H9 (cell line): ENCODE measurements at regions not wholly inside any gene's neighbourhood (a gene's known extent, or its start where the extent isn't known, plus 50 kb on each side); places are given as distances from the start of the nearest gene placed in this dataset.

Experiments used
- DNase-seq: peaks from one replicate; pipeline ENCODE4 v3.0.0-alpha.2; 2017
- H2AFZ ChIP-seq: one replicate; pipeline ENCODE4 v1.6.1; 2013; ENCODE audit warnings: mild to moderate bottlenecking, low read length, control low read depth, moderate library complexity
- H2AK5ac ChIP-seq: 2 replicates; pipeline ENCODE4 v1.6.1; 2013; ENCODE audit warnings: low read length, control low read depth, mixed read lengths; ENCODE audit not compliant: insufficient read length
- H2BK120ac ChIP-seq: one replicate; pipeline ENCODE4 v1.6.1; 2013; ENCODE audit warnings: low read depth, mild to moderate bottlenecking, low read length, control low read depth, inconsistent platforms; ENCODE audit not compliant: poor library complexity, severe bottlenecking
- H2BK12ac ChIP-seq: 2 replicates; pipeline ENCODE4 v1.6.1; 2013; ENCODE audit warnings: low read length, control low read depth, mixed read lengths, low read depth; ENCODE audit not compliant: insufficient read length
- H2BK15ac ChIP-seq: 2 replicates; pipeline ENCODE4 v1.6.1; 2013; ENCODE audit warnings: low read depth, low read length, control low read depth
- H2BK20ac ChIP-seq: one replicate; pipeline ENCODE4 v1.6.1; 2013; ENCODE audit warnings: low read depth, mild to moderate bottlenecking, low read length, control low read depth, inconsistent platforms; ENCODE audit not compliant: poor library complexity, severe bottlenecking
- H2BK5ac ChIP-seq: 2 replicates; pipeline ENCODE4 v1.6.1; 2013; ENCODE audit warnings: low read length, control low read depth, mixed read lengths; ENCODE audit not compliant: insufficient read length
- H3K14ac ChIP-seq: 2 replicates; pipeline ENCODE4 v1.6.1; 2013; ENCODE audit warnings: low read length, control low read depth; ENCODE audit not compliant: insufficient read depth
- H3K18ac ChIP-seq: 2 replicates; pipeline ENCODE4 v1.6.1; 2013; ENCODE audit warnings: low read depth, mild to moderate bottlenecking, mixed read lengths, low read length, control low read depth; ENCODE audit not compliant: insufficient read length
- H3K23ac ChIP-seq: 2 replicates; pipeline ENCODE4 v1.6.1; 2013; ENCODE audit warnings: low read length, control low read depth, mixed read lengths, low read depth; ENCODE audit not compliant: insufficient read length
- H3K23me2 ChIP-seq: 2 replicates; pipeline ENCODE4 v1.6.1; 2013; ENCODE audit warnings: low read depth, mild to moderate bottlenecking, mixed read lengths, low read length, control low read depth; ENCODE audit not compliant: insufficient read length, poor library complexity, severe bottlenecking
- H3K27ac ChIP-seq: 2 replicates; pipeline ENCODE4 v1.5.1; 2013; ENCODE audit warnings: low read length, control low read depth, mixed read lengths, low read depth; ENCODE audit not compliant: insufficient read length
- H3K27me3 ChIP-seq: 2 replicates; pipeline ENCODE4 v1.6.1; 2013; ENCODE audit warnings: low read length, control low read depth, inconsistent platforms; ENCODE audit not compliant: insufficient read depth
- H3K4ac ChIP-seq: 2 replicates; pipeline ENCODE4 v1.6.1; 2013; ENCODE audit warnings: low read depth, mild to moderate bottlenecking, control low read depth, inconsistent platforms, low read length, moderate library complexity
- H3K4me1 ChIP-seq: 2 replicates; pipeline ENCODE4 v1.6.1; 2013; ENCODE audit warnings: low read length, control low read depth, inconsistent platforms; ENCODE audit not compliant: insufficient read depth
- H3K4me2 ChIP-seq: 2 replicates; pipeline ENCODE4 v1.6.1; 2013; ENCODE audit warnings: low read length, control low read depth, mixed read lengths; ENCODE audit not compliant: insufficient read length, insufficient read depth
- H3K56ac ChIP-seq: 2 replicates; pipeline ENCODE4 v1.6.1; 2013; ENCODE audit warnings: low read depth, mild to moderate bottlenecking, mixed read lengths, low read length, control low read depth; ENCODE audit not compliant: insufficient read length
- H3K79me1 ChIP-seq: 2 replicates; pipeline ENCODE4 v1.6.1; 2013; ENCODE audit warnings: low read depth, mild to moderate bottlenecking, moderate library complexity, low read length, control low read depth, inconsistent platforms; ENCODE audit not compliant: insufficient read depth, poor library complexity, severe bottlenecking
- H3K79me2 ChIP-seq: 2 replicates; pipeline ENCODE4 v1.6.1; 2013; ENCODE audit warnings: low read length, control low read depth, inconsistent platforms; ENCODE audit not compliant: insufficient read depth
- H3K9ac ChIP-seq: 2 replicates; pipeline ENCODE4 v1.6.1; 2013; ENCODE audit warnings: low read length, control low read depth, mixed read lengths; ENCODE audit not compliant: insufficient read length; ENCODE audit errors: extremely low read depth
- H3K9me3 ChIP-seq: one replicate; pipeline ENCODE4 v1.6.1; 2013; ENCODE audit warnings: low read depth, low read length, inconsistent platforms; ENCODE audit not compliant: control insufficient read depth
- H3T11ph ChIP-seq: one replicate; pipeline ENCODE4 v1.6.1; 2013; ENCODE audit warnings: mild to moderate bottlenecking, low read length, control low read depth, inconsistent platforms
- H4K20me1 ChIP-seq: one replicate; pipeline ENCODE4 v1.6.1; 2013; ENCODE audit not compliant: control insufficient read depth, insufficient read length, insufficient read depth
- H4K5ac ChIP-seq: 2 replicates; pipeline ENCODE4 v1.6.1; 2013; ENCODE audit warnings: low read depth, mild to moderate bottlenecking, mixed read lengths, low read length, control low read depth; ENCODE audit not compliant: insufficient read length
- H4K8ac ChIP-seq: replicated peaks from 2 replicates; pipeline ENCODE4 v1.6.1; 2013; ENCODE audit warnings: low read length, control low read depth, mixed read lengths, low read depth; ENCODE audit not compliant: insufficient read length
- H4K91ac ChIP-seq: 2 replicates; pipeline ENCODE4 v1.6.1; 2013; ENCODE audit warnings: low read depth, mild to moderate bottlenecking, moderate library complexity, mixed read lengths, low read length, control low read depth; ENCODE audit not compliant: insufficient read length
- H3K27ac Mint-ChIP-seq, 3 experiments: 2 replicates in 2 of 3; 3 replicates in 1 of 3; pipeline ENCODE4 v1.8.0; 2020 to 2021; ENCODE audit warnings: mixed read lengths in 3 of 3, mild to moderate bottlenecking in 1 of 3, moderate library complexity in 1 of 3
- H3K27me3 Mint-ChIP-seq: 2 replicates; pipeline ENCODE4 v1.8.0; 2021; ENCODE audit warnings: low read depth, mild to moderate bottlenecking, moderate library complexity, mixed read lengths
- H3K36me3 Mint-ChIP-seq, 3 experiments: 2 replicates in 2 of 3; 3 replicates in 1 of 3; pipeline ENCODE4 v1.8.0; 2020 to 2021; ENCODE audit warnings: low read depth in 3 of 3, mixed read lengths in 3 of 3; ENCODE audit not compliant: insufficient read depth in 1 of 3
- H3K4me1 Mint-ChIP-seq, 2 experiments: 2 replicates each; pipeline ENCODE4 v1.8.0; 2020; ENCODE audit warnings: mixed read lengths in 2 of 2
- H3K4me3 Mint-ChIP-seq, 2 experiments: 2 replicates in 1 of 2; 3 replicates in 1 of 2; pipeline ENCODE4 v1.8.0; 2020 to 2021; ENCODE audit warnings: mild to moderate bottlenecking in 2 of 2, mixed read lengths in 2 of 2, moderate library complexity in 1 of 2
- H3K9me3 Mint-ChIP-seq, 2 experiments: 2 replicates in 1 of 2; 3 replicates in 1 of 2; pipeline ENCODE4 v1.8.0; 2020; ENCODE audit warnings: mild to moderate bottlenecking in 2 of 2, mixed read lengths in 2 of 2, moderate library complexity in 1 of 2
- WGBS: extraction: QIAGEN DNeasy Blood & Tissue Kit; methylation state at CpG from one replicate; pipeline ENCODE4 v1.1.7; 2013; ENCODE audit warnings: missing lambda C conversion rate, low lambda C conversion rate, mixed read lengths; ENCODE audit not compliant: insufficient read length; ENCODE audit errors: extremely low coverage; 5-methylcytosine and 5-hydroxymethylcytosine counted together
- TF ChIP-seq, protein P1 (sequence below): fragments of 200-600 bp; sonication (generic); conservative IDR thresholded peaks from 3 replicates; pipeline ENCODE4 v1.8.0; 2021; ENCODE audit warnings: antibody characterized with exemption, mild to moderate bottlenecking

DNA sequence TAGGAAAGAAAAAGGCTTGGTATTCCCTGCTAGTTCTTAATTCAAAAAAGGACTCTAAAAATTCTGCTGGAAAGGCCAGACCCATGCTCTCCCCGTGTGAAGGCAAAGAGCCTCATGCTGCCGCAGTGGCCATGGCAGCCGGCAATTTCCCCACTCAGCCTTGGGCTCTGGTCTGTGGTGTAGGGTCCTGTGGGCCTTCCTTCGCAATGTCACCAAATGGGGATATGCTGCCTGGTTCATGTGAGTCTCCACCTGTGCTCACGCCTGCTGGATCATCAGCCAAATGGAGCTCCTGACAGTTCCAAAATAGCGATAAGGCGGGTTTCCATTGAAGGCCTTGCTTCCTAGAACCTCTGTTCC, 282.8 kb upstream of the ATP5MC3 start:
- H3K27me3 ChIP-seq, result no peaks in the 10 kb centered on the region
- no peak overlapping the region for H2BK20ac ChIP-seq

More for the DNA sequence above, 282.8 kb upstream of the ATP5MC3 start:
- DNase-seq, result no peak
- H3K4me1 Mint-ChIP-seq, result peaks cover 14 to 17% of the 10 kb centered on the region in 2 experiments
- H3K23ac ChIP-seq, result no peak overlapping the region
- H2AFZ ChIP-seq, result no peak overlapping the region
- H3K27ac Mint-ChIP-seq, result no peak overlapping the region
- WGBS, result no CpG with 5 or more reads among the region's 7 CpGs
- no peaks in the 10 kb centered on the region for H3K23me2 ChIP-seq
- peaks cover 3% of the 10 kb centered on the region; the same call in 1 of the 2 replicates for H3K4me1 ChIP-seq
- H3K4me2 ChIP-seq, result no peak overlapping the region
- H3K56ac ChIP-seq, result no peak overlapping the region
- no peak overlapping the region for H2BK12ac ChIP-seq
- no peak overlapping the region for H4K5ac ChIP-seq
- no peaks in the 10 kb centered on the region for H3K79me1 ChIP-seq
- no peak overlapping the region; the same call in 1 of the 2 replicates for H3K14ac ChIP-seq
- TF ChIP-seq, protein P1, sequence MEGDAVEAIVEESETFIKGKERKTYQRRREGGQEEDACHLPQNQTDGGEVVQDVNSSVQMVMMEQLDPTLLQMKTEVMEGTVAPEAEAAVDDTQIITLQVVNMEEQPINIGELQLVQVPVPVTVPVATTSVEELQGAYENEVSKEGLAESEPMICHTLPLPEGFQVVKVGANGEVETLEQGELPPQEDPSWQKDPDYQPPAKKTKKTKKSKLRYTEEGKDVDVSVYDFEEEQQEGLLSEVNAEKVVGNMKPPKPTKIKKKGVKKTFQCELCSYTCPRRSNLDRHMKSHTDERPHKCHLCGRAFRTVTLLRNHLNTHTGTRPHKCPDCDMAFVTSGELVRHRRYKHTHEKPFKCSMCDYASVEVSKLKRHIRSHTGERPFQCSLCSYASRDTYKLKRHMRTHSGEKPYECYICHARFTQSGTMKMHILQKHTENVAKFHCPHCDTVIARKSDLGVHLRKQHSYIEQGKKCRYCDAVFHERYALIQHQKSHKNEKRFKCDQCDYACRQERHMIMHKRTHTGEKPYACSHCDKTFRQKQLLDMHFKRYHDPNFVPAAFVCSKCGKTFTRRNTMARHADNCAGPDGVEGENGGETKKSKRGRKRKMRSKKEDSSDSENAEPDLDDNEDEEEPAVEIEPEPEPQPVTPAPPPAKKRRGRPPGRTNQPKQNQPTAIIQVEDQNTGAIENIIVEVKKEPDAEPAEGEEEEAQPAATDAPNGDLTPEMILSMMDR, result no peak
- no peak overlapping the region for H2AK5ac ChIP-seq
- no peaks in the 10 kb centered on the region for H3K79me2 ChIP-seq
- H4K91ac ChIP-seq, result no peak overlapping the region
- H2BK15ac ChIP-seq, result no peak overlapping the region
- no peak overlapping the region for H3K4ac ChIP-seq
- no peak overlapping the region for H3K9ac ChIP-seq
- H3K9me3 ChIP-seq, result no peaks in the 10 kb centered on the region
- peaks cover 12 to 22% (median 15%) of the 10 kb centered on the region in 3 experiments for H3K36me3 Mint-ChIP-seq
- H3K18ac ChIP-seq, result no peak overlapping the region
- H3K4me3 Mint-ChIP-seq, result no peak overlapping the region
- no peaks in the 10 kb centered on the region for H4K20me1 ChIP-seq
- H3T11ph ChIP-seq, result no peak overlapping the region
- no peak overlapping the region for H4K8ac ChIP-seq
- H2BK5ac ChIP-seq, result no peak overlapping the region
- no peak overlapping the region for H2BK120ac ChIP-seq
- H3K27ac ChIP-seq, result no peak overlapping the region
- peaks cover 5% of the 10 kb centered on the region for H3K27me3 Mint-ChIP-seq
- H3K9me3 Mint-ChIP-seq, result peaks cover 20 to 23% of the 10 kb centered on the region in 2 experiments
